ENCODE measurements at regions not wholly inside any gene's neighbourhood (a gene's known extent, or its start where the extent isn't known, plus 50 kb on each side); places are given as distances from the start of the nearest gene placed in this dataset.

- POLR2A ChIA-PET, result no interaction called here
- Histone ChIP-seq H3K36me3 (replicated peaks in 1 of 2; ENCODE audit: control extremely low read depth in 1 of 2, control insufficient read depth in 1 of 2, extremely low read depth in 1 of 2, insufficient read depth in 2 of 2, low read length in 1 of 2) (no peaks in the 10 kb centered on the region), H2AFZ (ENCODE audit: insufficient read depth, low read depth, low read length, poor library complexity, severe bottlenecking) (no peak overlapping the region), H3K27ac (ENCODE audit: low read length in 2 of 2) (no peak overlapping the region), H3K4me2 (replicated peaks; ENCODE audit: low read depth, low read length, poor library complexity, severe bottlenecking) (no peak overlapping the region), H3K4me1 (ENCODE audit: control insufficient read depth in 2 of 2, insufficient read depth in 2 of 2, low read length in 2 of 2) (peaks cover 12 to 17% of the 10 kb centered on the region in 2 donors), H3K79me2 (ENCODE audit: control insufficient read depth, insufficient read depth, low read length) (no peaks in the 10 kb centered on the region), H4K20me1 (ENCODE audit: control insufficient read depth, insufficient read depth, low read length, poor library complexity, severe bottlenecking) (no peaks in the 10 kb centered on the region), H3K4me3 (ENCODE audit: control extremely low read depth in 1 of 5, extremely low read depth in 1 of 5, insufficient read depth in 1 of 5, low read depth in 2 of 5, low read length in 4 of 5) (no peak overlapping the region), H3K9me3 (ENCODE audit: control extremely low read depth in 1 of 3, control insufficient read depth in 2 of 3, insufficient read depth in 1 of 3, low read length in 2 of 3) (peaks cover 0 to 6% (median 5%) of the 10 kb centered on the region in 3 donors), H3K9ac (ENCODE audit: low read length) (no peak overlapping the region), H3K27me3 (replicated peaks in 1 of 4; ENCODE audit: control extremely low read depth in 1 of 4, control insufficient read depth in 3 of 4, insufficient read depth in 4 of 4, low read length in 3 of 4) (no peaks in the 10 kb centered on the region)
- Mint-ChIP-seq H3K27ac (no peak overlapping the region), H3K4me1 (peaks cover 19% of the 10 kb centered on the region), H3K9me3 (ENCODE audit: insufficient read depth) (no peaks in the 10 kb centered on the region), H3K27me3 (peaks cover 5% of the 10 kb centered on the region), H3K4me3 (no peak overlapping the region)
- DNase-seq, result no peak
- intact Hi-C loops (cut with micrococcal nuclease), result no loop called here
- ATAC-seq (ENCODE audit: low read depth), result no peak
- WGBS (ENCODE audit: insufficient coverage), result 100% methylated on average over 1 of the region's 1 CpG
- TF ChIP-seq CTCF (IDR thresholded peaks at IDR 0.05), result no peak
- no peak for TF ChIP-seq EZH2 (IDR thresholded peaks at IDR 0.05; ENCODE audit: borderline replicate concordance, insufficient read depth, low read depth, low read length, poor library complexity, severe bottlenecking)
- CTCF ChIA-PET, result interaction anchor here (1.5 kb wide), 1 partner anchor 253 kb away, joined by 6 read pairs; no protein-coding TSS in a partner anchor
These were observed 255.1 kb downstream of the SPRY1 start for GRCh38 chr4:123651536-123652180.

DNA sequence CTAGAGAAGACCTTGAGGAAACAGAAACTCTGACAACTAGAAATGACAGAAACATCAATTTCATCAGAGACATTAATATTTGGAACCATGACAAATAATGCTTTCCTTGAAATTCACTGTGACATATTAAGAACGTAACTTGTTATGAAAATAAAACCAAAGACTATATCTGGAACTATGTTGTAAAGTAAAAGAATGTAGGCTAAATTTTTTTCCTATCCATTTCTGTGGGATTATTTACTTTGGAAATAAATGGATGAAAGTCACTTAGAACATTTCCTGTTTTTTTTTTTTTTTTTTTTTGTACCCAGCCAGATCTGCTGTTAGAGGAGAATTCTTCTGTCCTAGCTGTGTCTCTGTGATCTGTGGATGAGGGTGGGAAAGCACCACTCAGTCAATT is 255.9 kb downstream of the SPRY1 start:
- Histone ChIP-seq H4K20me1 (ENCODE audit: control insufficient read depth, insufficient read depth, low read length, poor library complexity, severe bottlenecking) (no peaks in the 10 kb centered on the region), H2AFZ (ENCODE audit: insufficient read depth, low read depth, low read length, poor library complexity, severe bottlenecking) (no peak overlapping the region), H3K9ac (ENCODE audit: low read length) (no peak overlapping the region), H3K9me3 (ENCODE audit: control extremely low read depth in 1 of 3, control insufficient read depth in 2 of 3, insufficient read depth in 1 of 3, low read length in 2 of 3) (peaks cover 0 to 9% (median 7%) of the 10 kb centered on the region in 3 donors), H3K4me1 (ENCODE audit: control insufficient read depth in 2 of 2, insufficient read depth in 2 of 2, low read length in 2 of 2) (peaks cover 12 to 20% of the 10 kb centered on the region in 2 donors), H3K4me3 (ENCODE audit: control extremely low read depth in 1 of 5, extremely low read depth in 1 of 5, insufficient read depth in 1 of 5, low read depth in 2 of 5, low read length in 4 of 5) (no peak overlapping the region), H3K27me3 (replicated peaks in 1 of 4; ENCODE audit: control extremely low read depth in 1 of 4, control insufficient read depth in 3 of 4, insufficient read depth in 4 of 4, low read length in 3 of 4) (no peaks in the 10 kb centered on the region), H3K36me3 (replicated peaks in 1 of 2; ENCODE audit: control extremely low read depth in 1 of 2, control insufficient read depth in 1 of 2, extremely low read depth in 1 of 2, insufficient read depth in 2 of 2, low read length in 1 of 2) (no peaks in the 10 kb centered on the region), H3K4me2 (replicated peaks; ENCODE audit: low read depth, low read length, poor library complexity, severe bottlenecking) (no peak overlapping the region), H3K27ac (ENCODE audit: low read length in 2 of 2) (no peak overlapping the region), H3K79me2 (ENCODE audit: control insufficient read depth, insufficient read depth, low read length) (no peaks in the 10 kb centered on the region)
- H3K4me3 Mint-ChIP-seq, result no peak overlapping the region
- no peak for ATAC-seq (ENCODE audit: low read depth)
- TF ChIP-seq CTCF (IDR thresholded peaks at IDR 0.05), result no peak
- no peak for TF ChIP-seq EZH2 (IDR thresholded peaks at IDR 0.05; ENCODE audit: borderline replicate concordance, insufficient read depth, low read depth, low read length, poor library complexity, severe bottlenecking)
- no peak for DNase-seq
- no CpG with 5 or more reads among the region's 1 CpG for WGBS (ENCODE audit: insufficient coverage)
- ChIA-PET POLR2A (no interaction called here), CTCF (no interaction called here)
- intact Hi-C loops (cut with micrococcal nuclease), result no loop called here
- H3K4me1 Mint-ChIP-seq, result peaks cover 22% of the 10 kb centered on the region
- no peak overlapping the region for H3K27ac Mint-ChIP-seq
- peaks cover 5% of the 10 kb centered on the region for H3K27me3 Mint-ChIP-seq
- peaks cover 3% of the 10 kb centered on the region for H3K9me3 Mint-ChIP-seq (ENCODE audit: insufficient read depth)

Measured in B cell (primary cell).